Fibroblast of gingiva (primary cell): ENCODE measurements at regions not wholly inside any gene's neighbourhood (a gene's known extent, or its start where the extent isn't known, plus 50 kb on each side); places are given as distances from the start of the nearest gene placed in this dataset.

Experiments used
- DNase-seq: peaks from one replicate; pipeline ENCODE4 v3.0.0-alpha.2; 2011; ENCODE audit warnings: low read depth

GRCh38 chr16:14360326-14361037, 269.6 kb downstream of the PARN start:
- no peak for DNase-seq

GRCh38 chr16:14358697-14359305, 271.3 kb downstream of the PARN start:
- DNase-seq: no peak

- DNase-seq: no peak
These were observed 272.7 kb downstream of the PARN start for GRCh38 chr16:14357328-14357727.

GRCh38 chr16:14356064-14356463, 274.0 kb downstream of the PARN start:
- DNase-seq: no peak

GRCh38 chr16:14354561-14355351, 275.3 kb downstream of the PARN start:
- peak; percentile 29 for DNase-seq

GRCh38 chr16:14353340-14353739, 276.7 kb downstream of the PARN start:
- DNase-seq: no peak

- DNase-seq: no peak
These were observed 278.4 kb downstream of the PARN start for GRCh38 chr16:14351647-14352046.

- DNase-seq: no peak
These were observed 279.4 kb downstream of the PARN start for GRCh38 chr16:14350626-14351025.

GRCh38 chr16:14350081-14350480, 279.0 kb downstream of the MRTFB start:
- no peak for DNase-seq

GRCh38 chr16:14347706-14348105, 276.6 kb downstream of the MRTFB start:
- DNase-seq: no peak

GRCh38 chr16:14346278-14347142, 275.4 kb downstream of the MRTFB start:
- no peak for DNase-seq

- DNase-seq: no peak
These were observed 274.5 kb downstream of the MRTFB start for GRCh38 chr16:14345512-14346115.

- DNase-seq: no peak
These were observed 273.8 kb downstream of the MRTFB start for GRCh38 chr16:14344945-14345344.

GRCh38 chr16:14344292-14344691, 273.2 kb downstream of the MRTFB start:
- DNase-seq: no peak

- no peak for DNase-seq
These were observed 270.5 kb downstream of the MRTFB start for GRCh38 chr16:14341324-14342225.

- no peak for DNase-seq
These were observed 268.6 kb downstream of the MRTFB start for GRCh38 chr16:14339694-14340093.

GRCh38 chr16:14338969-14339368, 267.9 kb downstream of the MRTFB start:
- DNase-seq: no peak

GRCh38 chr16:14338236-14338635, 267.1 kb downstream of the MRTFB start:
- DNase-seq: no peak

- peak; percentile 54 for DNase-seq
These were observed 266.4 kb downstream of the MRTFB start for GRCh38 chr16:14337303-14338191.

- no peak for DNase-seq
These were observed 264.2 kb downstream of the MRTFB start for GRCh38 chr16:14335297-14335696.
